Stimulated activated CD8-positive, alpha-beta memory T cell treated with anti-CD3 and anti-CD28 coated beads, Interleukin-4, amount 100 ng/mL, for 24 hours (primary cell): ENCODE measurements at regions not wholly inside any gene's neighbourhood (a gene's known extent, or its start where the extent isn't known, plus 50 kb on each side); places are given as distances from the start of the nearest gene placed in this dataset.

Experiments
- DNase-seq: peaks from one replicate; pipeline ENCODE4 v3.0.0-alpha.2; 2020; ENCODE audit warnings: low read depth

DNA sequence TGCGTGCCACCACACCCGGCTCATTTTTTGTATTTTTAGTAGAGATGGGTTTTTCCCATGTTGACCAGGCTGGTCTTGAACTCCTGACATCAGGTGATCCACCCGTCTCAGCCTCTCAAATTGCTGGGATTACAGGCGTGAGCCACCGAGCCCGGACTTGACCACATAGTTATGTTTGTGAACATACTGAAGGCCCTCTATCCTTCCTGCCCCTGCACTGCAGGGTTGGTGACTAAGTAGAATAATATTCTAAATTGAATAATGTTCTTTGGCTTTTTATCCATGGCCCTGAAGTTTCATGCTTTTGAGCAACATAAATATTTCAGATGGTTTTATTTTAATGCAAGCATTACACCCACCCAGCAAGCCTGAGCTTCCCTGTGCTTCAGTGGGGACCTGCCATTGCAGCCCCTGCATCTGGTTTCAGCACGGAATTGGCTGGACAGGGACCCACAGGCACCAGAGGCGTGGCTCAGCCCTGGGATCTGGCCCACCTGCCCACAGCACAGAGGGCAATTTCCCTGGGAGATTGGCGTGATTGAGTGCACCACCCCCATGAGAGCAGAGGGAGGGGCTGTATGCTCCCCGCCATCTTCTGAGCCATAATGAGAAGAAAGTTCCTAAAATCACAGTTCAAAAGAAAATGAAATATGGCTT, 460.5 kb downstream of the BRD1 start:
- DNase-seq = no peak

GRCh38 chr22:49366437-49366836, 461.2 kb downstream of the BRD1 start:
- DNase-seq = no peak

DNA sequence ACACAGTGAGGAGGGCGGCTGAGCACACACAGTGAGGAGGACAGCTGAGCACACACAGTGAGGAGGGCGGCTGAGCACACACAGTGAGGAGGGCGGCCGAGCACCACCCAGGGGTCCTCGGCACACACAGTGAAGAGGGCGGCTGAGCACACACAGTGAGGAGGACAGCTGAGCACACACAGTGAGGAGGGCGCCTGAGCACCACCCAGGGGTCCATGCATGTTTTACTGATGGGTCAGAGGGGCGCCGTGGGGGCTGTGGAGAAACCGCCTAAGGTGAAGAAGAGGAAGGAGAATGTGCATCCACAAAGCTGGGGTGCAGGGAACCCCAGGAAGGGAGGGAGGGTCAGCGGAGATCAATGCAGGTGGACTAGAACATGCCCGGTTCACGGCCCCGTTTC, 461.8 kb downstream of the BRD1 start:
- no peak for DNase-seq

GRCh38 chr22:49365191-49365837, 462.4 kb downstream of the BRD1 start:
- no peak for DNase-seq

DNA sequence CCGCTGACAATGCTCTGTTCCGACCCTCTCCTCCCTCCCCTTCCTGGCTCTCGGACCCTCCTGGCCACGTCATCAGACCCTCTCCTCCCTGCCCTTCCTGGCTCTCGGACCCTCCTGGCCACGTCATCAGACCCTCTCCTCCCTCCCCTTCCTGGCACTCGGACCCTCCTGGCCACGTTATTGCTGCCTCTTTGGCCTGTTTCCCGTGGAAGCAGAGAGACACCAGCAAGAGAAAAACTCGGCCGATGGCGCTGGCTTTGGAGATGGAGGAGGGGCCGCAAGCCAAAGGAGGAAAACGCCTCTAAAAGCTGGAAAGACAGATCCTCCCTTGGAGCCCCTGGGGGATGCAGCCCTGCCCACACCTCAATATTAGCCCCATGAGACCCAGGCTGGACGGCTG, 463.3 kb downstream of the BRD1 start:
- DNase-seq = no peak

DNA sequence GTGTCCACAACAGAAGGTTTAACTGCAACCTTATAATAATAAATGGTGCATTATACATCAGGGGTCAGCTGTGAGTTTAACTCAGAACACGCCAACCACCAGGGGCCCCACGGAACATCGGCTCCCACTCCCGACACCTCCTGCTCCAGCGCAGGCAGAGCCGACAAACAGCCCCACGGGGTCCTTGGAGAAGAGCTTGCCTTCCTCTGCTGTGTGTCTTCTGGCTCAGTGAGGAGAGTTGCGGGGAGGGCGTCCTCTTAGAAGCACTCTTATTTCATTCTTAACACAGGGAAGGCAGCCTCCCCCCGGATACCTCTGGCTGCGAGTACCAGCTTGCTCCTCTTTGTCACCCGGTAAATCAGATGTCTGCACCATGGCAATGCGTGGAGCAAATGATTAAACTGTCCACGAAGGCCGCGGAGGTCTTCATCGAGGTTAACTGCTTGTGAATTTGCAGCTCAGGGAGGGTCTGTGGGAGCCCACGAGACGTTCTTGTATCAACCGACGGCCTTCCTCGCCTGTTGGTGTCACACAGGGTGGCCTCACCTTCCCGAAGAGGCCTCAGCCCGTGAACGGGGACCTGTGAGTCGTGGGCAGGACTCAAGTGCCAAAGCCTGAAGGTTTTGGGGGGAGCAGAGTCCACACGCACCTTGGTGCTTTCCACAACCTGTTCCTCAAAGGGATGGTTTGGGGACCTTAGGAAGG, 464.0 kb downstream of the BRD1 start:
- no peak for DNase-seq

- no peak for DNase-seq
Measured at GRCh38 chr22:49362211-49362839, 465.3 kb downstream of the BRD1 start.

DNA sequence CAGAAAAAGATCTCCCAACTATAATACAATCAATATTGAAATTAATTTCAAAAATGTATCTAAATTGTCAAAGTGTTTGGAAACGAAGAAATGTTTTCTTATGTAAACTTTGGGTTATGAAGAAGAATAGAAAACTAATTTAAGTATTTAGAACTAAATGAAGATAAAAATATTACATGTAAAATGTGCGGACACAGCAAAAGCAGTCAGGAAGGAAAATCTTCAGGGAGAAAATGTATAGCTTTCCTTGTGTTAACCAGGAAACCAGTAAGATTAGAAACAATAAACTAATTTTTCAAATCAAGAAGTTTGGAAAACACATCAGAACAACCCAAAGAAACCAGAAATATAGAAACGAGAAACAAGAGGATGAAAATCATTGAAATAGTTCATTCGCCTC, 466.5 kb downstream of the BRD1 start:
- no peak for DNase-seq

- DNase-seq = no peak
Measured at GRCh38 chr22:49360746-49361145, 466.9 kb downstream of the BRD1 start.

- no peak for DNase-seq
Measured at GRCh38 chr22:49359076-49359475, 468.6 kb downstream of the BRD1 start.

DNA sequence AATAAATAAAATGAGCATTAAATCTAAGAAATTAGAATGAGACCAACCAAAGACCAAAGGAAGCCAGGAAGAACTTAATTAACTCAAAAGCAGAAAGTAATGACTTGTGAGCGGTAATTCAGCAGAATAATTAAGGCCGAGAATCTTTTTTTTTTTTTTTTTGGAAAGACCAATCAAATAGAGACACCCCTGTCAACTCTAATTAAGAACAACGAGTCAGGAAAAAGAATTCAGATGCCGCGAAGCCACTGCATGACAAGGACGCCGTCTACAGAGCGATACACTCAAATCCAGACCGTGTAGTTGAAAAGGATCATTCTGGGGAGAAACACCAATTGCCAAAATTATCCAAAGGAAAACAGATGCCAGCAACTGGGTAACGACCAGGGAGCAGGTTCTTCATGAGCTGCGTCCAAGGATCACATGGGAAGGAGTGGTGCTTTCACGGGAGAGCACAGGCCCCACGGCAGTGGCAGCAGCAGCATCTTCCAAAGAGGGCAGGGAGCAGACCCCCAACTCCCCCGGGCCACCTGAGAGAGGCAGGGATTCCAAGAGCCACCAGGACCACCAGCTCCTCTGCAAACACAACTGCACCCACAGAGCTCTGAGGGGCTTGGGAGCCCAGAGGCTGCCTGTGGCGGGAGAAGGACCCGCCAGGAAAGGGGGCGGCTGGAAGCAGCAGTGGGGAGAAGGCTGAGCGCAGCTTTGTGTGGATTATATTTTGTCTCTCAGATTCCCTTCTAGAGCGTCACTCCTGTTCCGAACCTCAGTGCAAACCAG, 469.8 kb downstream of the BRD1 start:
- DNase-seq = no peak

DNA sequence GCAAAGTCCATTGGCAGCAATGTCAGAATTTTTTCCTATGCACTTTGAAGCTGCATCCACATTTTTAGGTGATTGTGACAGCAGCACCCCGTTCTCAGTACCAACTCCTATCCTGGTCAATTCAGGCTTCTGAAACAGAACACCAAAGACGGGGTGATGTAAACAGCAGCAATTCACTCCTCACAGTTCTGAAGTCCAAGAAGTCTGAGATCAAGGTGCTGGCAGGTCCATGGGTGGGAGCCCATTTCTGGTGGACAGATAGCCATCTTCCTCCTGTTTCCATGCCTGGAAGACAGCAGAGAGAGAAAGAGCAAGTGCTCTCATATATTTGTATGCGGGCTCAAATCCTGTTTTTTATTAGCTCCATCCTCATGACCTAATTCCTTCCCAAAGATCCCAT, 471.2 kb downstream of the BRD1 start:
- DNase-seq = no peak

GRCh38 chr22:49355211-49355920, 472.3 kb downstream of the BRD1 start:
- DNase-seq = no peak

- no peak for DNase-seq
Measured at GRCh38 chr22:49354516-49355210, 473.0 kb downstream of the BRD1 start.

DNA sequence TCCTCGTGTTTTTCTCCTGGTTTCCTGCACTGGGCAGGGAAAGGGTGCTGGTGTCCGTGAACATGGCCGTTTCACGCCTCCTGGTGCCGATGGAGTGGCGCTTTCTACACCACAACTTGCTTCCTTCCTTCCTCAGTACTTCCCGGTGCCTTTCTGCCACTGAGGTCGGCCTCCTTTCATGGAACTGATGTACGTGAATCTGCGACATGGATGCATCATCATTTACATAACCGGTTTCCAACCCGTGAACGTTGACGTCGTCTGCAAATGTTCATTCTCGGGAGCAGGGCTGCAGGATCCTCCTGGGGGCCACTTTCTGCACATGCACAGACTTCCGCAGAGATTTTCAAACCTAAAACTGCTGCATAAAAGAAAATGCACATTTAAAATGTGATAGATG, 474.4 kb downstream of the BRD1 start:
- DNase-seq = no peak

- no peak for DNase-seq
Measured at GRCh38 chr22:49352361-49353169, 475.1 kb downstream of the BRD1 start.

GRCh38 chr22:49351761-49352227, 475.9 kb downstream of the BRD1 start:
- no peak for DNase-seq

DNA sequence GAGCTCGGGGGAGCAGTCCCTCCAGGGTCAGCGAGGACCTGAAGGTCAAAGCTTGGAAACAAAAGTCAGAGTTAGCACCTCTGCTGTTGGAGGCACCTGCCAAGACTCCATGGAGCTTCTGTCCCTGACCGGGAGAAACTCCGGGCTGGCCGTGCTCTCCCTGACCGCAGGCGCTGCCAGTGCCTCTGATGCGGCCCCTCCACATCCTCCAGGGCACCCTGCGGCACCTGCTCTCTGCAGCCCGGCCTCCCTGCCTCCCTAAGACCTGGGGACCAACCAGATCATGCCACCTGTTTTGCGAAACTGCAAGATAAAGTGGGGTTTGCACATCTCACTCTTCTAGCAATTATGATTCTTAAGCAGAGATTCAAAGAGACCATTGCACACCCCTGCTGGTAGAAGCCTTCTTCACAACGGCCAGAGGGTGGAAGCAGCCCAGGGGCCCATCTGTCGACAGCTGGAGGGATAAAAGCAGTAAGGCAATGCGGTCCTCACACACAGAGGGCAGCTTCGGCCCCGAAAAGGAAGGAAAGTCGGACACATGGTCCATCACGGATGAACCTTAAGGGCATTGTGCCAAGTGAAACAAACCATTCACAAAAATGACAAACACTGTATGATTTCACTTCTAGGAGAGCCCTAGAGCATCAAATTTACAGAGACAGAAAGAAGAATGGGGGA, 477.1 kb downstream of the BRD1 start:
- DNase-seq = no peak

GRCh38 chr22:49349841-49350381, 477.8 kb downstream of the BRD1 start:
- DNase-seq = no peak
